ENCODE measurements at regions not wholly inside any gene's neighbourhood (a gene's known extent, or its start where the extent isn't known, plus 50 kb on each side); places are given as distances from the start of the nearest gene placed in this dataset.

GRCh38 chr16:26901196-26901861 is 165.4 kb upstream of the C16orf82 start:
- TF ChIP-seq RELA (CRISPR knock-in tag; IDR thresholded peaks at IDR 0.05) (no peak), SP1 (IDR thresholded peaks at IDR 0.05) (no peak), SP1 (CRISPR knock-in tag; IDR thresholded peaks at IDR 0.05) (no peak), POLR2A (IDR thresholded peaks at IDR 0.05; ENCODE audit: insufficient read depth in 1 of 2, low read depth in 2 of 2, low read length in 2 of 2) (no peak), EP300 (IDR thresholded peaks at IDR 0.05; ENCODE audit: low read depth in 2 of 2, low read length in 2 of 2) (no peak), EP300 (CRISPR knock-in tag; IDR thresholded peaks at IDR 0.05; ENCODE audit: borderline replicate concordance) (no peak), EZH2 (conservative IDR thresholded peaks at IDR 0.05; ENCODE audit: low read depth, low read length) (no peak), ADNP (CRISPR knock-in tag; IDR thresholded peaks at IDR 0.05) (no peak), ELF4 (CRISPR knock-in tag; IDR thresholded peaks at IDR 0.05; ENCODE audit: borderline replicate concordance) (no peak), HNRNPLL (IDR thresholded peaks at IDR 0.05; ENCODE audit: low read depth, low read length, poor library complexity, severe bottlenecking) (no peak), ZBTB21 (CRISPR knock-in tag; IDR thresholded peaks at IDR 0.05) (no peak)

Data from HepG2 (cell line).